ENCODE measurements at regions not wholly inside any gene's neighbourhood (a gene's known extent, or its start where the extent isn't known, plus 50 kb on each side); places are given as distances from the start of the nearest gene placed in this dataset.

GRCh38 chr15:39181056-39181747, 399.7 kb upstream of the THBS1 start:
- TF ChIP-seq CTCF (IDR thresholded peaks at IDR 0.05): no peak
- TF ChIP-seq JUN (CRISPR knock-in tag; IDR thresholded peaks at IDR 0.05): no peak
